Germinal center (tissue), 1 donor: ENCODE measurements at regions not wholly inside any gene's neighbourhood (a gene's known extent, or its start where the extent isn't known, plus 50 kb on each side); places are given as distances from the start of the nearest gene placed in this dataset.

Experiments used
- DNase-seq: peaks from one replicate; pipeline ENCODE4 v3.0.0; 2012; ENCODE audit warnings: mixed read lengths, low spot score

DNA sequence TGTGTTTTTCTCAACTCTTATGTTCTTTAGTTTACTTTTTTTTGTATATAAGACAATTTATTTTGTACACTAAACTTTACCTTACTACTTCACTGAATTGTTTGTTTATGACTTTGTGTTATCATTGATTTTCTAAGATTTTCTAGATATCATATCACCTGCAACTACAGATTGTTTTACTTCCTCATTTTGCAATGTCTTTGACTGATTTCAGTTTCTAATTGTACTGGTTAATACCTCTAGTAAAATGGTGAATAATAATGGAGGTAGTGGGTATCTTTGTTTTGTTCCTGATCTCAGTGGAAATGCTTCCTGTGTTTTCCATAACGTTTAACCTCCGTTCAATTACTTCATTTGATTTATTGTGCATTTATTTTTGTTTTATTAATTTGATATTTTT, 490.2 kb downstream of the TLL1 start:
- no peak for DNase-seq

DNA sequence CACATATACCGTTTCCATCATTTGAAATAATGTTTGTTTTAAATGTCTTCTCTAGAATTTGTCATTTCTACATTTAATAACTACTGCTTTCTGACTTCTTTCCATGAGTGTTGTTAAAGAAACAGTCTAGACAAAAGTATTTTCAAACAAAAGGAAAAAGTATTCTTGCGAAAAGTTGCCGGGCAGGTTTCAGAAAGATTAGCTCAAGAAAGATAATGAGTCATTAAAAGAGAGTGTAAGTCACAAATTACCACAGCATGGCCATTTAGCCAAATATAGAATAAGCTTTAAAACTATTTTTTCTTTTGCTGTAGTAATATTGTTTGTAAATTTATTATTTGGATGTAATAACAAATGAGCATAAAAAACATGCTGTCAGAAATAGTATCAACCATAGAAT, 493.0 kb downstream of the TLL1 start:
- DNase-seq = no peak

DNA sequence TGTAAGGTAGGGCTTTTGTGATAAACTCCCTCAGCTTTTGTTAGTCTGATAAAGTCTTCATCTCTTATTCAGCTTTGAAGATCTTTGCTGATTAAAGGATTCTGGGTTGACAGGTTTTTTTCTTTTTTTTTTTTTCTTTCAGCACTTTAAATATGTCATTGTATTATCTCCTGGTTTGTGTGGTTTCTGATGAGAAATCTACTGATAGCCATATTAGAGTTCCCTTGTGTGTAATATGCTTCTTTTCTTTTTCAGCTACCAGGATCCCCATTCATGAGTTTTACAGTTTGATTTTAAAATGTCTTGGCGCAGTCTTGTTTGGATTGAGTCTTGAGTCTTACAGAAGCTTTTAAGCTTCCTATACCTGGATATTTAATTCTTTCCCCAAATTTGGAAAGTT, 504.5 kb downstream of the TLL1 start:
- DNase-seq = no peak

DNA sequence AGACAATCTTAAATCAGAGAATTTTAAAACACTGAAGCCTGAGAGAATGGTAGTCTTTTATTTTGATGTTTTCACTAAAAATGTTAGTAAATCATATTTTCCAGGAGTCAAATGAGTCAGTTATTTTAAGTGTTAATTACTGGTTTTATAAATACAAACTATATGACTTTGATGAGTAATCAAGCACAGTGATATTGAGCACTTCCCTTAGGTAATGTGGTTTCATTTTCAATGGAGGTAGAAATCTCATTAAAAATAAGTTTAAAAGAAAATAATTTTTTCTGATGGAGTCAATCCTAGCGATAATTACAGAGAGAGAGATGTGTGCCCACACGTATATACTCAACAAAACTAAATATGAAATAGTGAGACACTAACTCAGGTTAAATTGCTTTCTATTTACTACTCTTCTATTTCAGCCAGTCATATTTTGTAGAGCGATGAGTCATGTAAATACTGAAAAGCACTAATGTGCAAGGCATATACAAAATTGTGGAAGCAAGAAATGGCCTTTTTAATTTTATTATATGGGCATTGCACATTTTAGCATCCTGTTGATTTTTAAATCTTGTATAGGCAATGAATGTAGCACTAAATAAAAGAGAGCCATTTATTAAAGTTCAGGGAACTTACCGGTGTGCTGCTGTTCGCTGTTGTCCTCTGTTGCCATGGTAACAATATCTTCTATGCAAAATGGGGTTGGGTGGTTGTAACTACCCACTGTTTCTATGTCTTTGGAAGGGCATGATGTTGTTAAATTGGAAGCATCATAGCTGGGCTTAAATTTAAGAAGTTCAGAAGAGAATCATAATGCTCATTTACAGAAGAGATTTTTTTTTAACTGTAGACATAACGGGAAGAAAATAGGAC, 513.7 kb downstream of the TLL1 start:
- DNase-seq = no peak

DNA sequence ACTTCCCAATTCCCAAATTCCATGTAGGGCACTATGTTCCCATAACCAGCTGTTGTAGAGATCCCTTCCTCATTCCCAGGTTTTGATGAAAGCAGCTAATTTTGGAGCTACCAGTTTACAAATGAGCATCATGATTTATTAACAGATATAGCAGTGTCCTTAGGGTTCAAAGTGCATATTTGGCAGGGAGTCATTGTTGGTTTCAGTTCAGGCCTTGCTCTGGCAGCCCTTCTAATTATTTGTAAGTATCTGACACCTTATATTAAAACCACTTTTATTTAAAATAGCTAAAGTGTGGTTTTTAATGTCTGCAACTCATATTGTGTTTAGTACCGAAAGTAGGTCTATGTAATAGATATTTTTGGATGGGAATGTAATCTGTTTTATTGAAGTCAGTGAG, 518.5 kb downstream of the TLL1 start:
- no peak for DNase-seq

DNA sequence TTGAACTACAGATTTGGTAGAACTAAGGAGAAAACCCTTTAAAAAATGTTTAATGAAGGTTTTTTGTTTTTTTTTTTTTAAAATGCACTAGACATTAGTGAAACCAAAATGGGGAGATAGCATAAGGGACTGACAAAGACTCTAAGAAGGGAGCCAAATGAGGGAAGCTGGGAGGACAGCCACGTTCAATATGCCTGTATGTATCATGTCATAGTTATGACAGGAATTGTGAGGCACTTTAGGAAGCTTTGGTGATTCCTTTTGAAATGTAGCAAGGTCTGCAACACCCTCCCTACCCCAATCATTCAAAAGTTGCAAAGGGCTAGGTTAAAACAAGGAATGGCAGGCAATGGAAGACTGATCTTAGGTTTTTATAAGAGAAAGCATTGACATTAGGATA, 526.0 kb downstream of the TLL1 start:
- no peak for DNase-seq

DNA sequence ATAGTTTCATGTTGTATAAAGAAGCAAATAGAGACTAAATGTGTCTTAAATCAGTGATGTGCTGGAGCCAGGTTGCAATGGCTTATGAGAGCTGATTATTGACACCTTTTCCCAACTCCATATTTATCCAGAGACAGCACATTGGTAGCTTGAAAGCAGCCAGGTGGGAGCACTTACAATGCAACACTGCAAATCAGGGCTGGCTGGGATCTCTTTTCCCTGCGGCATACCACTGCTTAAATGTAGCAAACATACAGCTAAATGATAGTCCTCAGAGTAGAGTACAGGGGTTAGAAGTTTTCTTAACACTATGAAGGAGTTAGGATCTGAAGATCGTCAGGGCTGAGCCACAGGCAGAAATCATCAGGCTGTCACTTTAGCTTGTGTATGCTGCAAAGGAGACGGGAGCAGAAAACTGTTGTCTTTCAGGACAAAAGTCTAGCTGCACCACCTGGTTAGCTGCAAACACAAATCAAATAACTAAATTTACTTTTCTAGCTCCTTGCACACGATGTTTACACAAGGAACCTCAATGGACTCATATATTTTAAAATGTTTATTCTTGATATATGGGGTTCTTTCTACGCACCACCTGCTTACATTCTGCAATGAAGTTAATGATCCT, 527.3 kb downstream of the TLL1 start:
- DNase-seq = no peak

DNA sequence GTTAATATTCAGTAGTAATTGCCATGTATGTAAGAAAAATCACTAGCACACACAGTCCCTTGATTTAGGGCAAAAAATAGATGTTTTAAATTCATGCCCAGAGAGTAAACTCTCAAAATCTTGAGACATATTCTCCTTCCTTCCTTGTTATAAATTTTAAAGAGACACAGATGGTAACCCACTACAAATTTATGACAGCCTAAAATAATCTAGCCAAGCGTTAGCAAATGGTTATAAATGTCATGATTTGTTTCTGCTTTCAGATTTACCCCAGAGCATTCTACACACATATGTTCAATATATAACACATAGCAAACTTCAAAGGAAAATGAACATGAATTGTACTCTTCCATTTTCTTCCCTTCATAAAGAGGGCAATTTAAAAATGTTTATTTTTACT, 540.3 kb downstream of the TLL1 start:
- no peak for DNase-seq

DNA sequence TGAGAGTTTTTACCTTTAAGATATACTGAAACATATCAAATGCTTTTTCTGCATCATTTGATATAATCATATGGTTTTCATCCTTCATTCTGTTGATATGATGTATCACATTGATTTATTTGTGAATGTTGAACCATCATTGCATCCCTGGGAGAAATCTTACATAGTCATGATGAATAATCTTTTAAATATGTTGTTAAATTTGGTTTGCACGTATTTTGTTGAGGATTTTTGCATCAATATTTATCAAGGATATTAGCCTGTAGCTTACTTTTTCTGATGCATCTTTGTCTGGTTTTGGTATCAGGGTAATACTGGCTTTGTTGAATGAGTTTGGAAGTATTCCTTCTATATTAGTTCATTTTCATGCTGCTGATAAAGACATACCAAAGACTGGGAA, 541.4 kb downstream of the TLL1 start:
- DNase-seq = no peak

DNA sequence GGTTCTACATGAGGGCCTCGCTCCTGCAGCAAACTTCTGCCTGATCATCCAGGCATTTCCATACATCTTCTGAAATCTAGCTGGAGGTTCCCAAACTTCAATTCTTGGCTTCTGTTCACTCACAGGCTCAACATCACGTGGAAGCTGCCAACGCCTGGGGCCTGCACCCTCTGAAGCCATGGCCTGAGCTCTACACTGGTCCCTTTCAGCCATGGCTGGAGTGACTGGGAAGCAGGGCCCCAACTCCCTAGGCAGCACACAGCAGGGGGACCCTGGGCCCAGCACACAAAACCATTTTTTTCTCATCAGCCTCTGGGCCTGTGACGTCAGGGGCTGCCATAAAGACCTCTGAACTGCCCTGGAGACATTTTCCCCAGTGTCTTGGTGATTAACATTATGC, 542.7 kb downstream of the TLL1 start:
- DNase-seq = no peak

DNA sequence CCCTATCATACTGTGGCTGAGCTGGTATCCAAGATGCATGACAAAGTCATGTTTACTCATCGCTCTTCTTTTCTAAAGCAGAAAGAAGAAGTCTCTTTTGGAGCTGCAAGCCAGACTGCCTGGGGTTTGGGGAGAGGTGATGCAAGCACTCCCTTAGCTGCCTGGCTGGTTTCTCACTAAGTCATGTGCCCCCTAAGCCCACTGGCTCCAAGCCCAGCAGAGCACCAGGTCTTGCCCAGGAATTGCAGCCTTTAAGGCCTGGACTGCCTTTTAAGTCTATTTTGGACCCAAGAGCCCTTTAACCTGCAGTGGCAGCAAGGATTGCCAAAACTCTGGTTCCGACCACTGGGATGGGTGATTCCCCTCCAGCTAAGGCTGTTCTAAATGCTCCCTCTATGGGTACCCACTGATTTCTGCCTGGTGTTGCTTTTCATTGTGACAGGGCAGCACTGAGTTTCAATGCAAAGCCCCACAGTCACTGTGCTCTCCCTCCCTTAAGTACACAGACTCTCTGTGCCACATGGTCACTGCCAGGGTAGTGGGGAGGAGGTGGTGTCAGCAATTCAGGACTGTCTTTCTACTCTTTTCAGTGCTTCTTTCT, 548.6 kb downstream of the TLL1 start:
- DNase-seq = no peak

DNA sequence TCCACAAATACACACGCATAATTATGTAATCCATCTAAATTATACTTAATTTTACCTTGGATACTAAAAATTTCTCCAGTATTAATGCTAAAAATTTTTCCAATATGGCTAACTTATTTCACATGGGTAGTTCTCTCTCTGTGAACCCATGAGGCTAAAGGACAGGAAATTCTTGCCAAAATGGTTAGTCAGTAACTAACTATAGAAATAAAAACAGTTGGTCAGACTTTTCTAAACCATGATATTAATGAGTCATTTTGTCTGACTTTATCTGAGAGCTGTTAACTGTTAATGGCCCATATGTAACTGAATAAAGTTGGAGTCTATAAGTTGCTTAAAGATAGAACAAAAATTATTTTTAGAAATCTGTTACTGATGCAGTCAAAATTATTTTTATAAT, 549.4 kb downstream of the TLL1 start:
- DNase-seq = no peak

DNA sequence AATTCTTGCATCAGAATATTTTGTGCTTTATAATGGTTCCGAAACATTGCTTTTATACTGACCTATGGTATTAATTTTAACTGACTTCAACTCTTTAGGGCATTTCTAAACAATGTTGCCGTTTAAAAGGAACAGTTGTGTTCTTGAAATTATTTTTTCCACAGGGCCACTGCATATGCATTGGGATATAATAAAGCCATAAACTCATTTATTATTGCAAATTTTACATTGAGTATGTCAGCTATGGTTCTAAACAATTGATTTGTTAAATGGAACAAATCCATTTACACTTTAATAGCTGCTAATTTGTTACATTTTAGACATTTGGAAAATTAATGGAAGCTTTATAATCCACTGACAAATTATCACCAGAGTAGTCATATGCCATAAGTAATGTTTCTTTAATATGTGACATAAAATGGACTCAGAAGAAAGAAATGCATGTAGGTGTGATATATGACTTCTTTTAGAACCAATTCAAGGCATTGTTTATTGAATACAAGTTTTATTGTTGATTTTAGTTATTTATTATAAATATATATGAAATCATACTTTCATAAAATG, 553.3 kb downstream of the TLL1 start:
- no peak for DNase-seq

DNA sequence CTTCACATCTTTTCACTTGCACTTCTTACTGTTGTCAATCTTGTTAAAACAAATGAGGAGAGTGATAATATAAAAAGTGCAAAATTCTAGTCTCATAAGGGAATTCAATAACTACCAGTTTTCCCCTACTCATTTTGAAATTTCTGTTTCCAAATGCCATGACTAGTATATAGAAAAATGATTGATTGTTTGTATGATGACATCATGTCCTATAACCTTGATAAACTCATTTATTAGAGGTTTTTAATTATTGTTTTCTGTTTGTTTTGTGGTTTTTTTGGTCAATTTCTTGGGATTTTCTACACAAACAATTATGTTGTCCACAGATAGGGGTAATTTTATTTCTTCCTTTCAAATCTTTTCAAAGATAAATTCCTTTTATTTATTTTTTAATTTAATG, 559.1 kb downstream of the TLL1 start:
- DNase-seq = no peak

DNA sequence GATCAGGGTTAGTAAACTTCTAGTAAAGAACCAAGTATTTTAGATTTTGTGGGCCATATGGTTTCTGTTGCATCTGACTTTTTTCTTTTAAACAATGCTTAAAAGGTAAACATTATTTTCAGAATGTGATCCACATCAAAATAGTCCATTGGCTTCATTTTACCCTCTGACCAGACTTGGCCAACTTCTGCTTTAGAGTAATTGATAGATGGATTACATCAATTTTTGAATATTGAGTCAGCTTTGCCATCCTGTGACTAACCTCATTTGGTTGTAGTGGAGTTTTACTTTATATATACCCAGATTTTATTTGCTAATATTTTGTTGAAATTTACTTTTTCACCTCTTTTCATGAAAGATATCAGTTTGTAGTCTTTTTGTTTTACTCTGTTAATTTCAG, 559.8 kb downstream of the TLL1 start:
- DNase-seq = no peak

DNA sequence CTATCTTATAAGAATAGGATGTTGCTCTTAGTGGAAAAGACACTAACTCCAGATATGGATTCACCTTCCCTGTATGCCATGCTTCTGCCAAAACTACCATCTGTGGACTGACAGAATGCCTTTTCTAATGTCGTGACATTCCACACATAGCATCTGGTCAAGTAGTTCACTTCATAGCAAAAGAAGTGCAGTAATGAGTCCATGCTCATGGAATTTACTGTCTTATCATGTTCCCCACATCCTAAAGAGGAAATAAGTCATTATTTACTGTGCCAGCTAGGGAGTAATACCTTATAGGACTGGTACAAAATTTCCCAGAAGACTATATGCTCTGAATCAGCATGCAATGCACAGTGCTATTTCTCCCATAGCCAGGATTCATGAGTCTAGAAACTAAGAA, 562.4 kb downstream of the TLL1 start:
- DNase-seq = no peak

DNA sequence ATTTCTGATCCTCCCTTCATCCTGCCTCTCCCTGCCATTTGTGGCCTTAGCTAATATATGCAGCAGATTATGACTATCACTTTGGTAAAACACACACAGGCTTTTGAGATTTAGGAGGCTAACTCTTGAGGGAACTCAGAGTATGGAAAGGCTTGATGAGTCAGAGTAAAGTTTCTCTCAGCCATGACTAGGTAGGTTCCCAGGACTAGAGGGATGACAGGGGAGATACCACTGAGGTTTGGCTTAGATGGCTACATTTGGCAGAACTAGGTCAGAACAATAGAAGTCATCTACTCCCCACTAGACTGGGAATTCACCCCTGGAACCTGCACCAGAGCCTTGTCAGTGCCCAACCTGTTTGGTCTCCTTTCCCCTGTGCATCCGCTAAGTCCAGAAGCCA, 585.7 kb downstream of the TLL1 start:
- no peak for DNase-seq

DNA sequence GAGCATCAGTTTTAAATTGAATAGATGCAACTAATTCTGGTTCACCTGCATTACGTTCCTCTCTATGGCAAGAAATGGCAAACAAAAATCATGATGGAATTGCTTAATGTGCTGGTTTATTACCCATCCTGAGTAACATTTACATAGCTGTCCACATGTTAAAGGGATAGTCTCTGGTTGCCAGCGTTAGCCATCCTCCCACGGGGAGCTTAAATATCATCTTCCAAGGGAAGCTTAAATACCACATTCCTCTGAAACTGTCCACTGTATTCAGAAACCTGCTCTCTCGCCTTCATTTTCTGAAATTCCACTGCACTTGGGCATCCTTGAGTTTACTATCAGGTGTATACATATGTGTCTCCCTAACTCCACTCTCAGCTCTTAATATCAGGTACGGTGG, 586.6 kb downstream of the TLL1 start:
- DNase-seq = no peak

DNA sequence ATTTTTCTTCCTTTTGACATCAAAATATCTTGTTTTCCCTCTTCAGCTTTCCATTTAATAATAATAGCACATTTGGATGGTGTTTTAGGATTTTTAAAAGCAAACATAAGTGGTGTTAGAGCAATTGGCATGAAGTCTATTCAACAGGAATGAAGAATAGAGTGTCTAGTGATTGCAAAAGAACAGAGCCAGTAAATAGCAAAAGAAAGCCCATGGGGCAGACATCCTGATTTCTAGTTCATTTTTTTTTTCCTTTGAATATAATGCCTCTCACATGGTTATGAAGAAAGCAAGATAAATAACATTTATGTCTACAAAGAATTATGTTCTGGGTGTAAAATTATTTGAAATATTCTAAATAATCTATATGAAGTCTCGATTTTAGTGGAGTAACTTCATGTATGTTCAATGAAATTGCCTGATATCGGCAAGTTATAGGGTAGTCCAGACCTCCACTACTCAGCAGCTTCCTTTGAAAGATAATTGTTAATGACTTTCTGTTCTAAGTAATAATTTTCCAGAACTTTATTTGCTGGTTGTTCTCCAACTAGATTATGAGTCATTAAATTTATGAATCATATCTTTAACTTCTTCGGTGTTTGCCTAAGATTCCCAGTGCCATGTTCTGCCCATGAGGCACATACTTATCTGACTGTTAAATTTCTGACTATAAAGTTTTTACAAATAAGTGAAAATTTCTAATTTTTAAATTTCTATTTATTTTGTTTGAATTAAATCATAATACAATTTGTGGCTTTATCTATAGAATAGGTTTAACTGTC, 587.9 kb downstream of the TLL1 start:
- no peak for DNase-seq

DNA sequence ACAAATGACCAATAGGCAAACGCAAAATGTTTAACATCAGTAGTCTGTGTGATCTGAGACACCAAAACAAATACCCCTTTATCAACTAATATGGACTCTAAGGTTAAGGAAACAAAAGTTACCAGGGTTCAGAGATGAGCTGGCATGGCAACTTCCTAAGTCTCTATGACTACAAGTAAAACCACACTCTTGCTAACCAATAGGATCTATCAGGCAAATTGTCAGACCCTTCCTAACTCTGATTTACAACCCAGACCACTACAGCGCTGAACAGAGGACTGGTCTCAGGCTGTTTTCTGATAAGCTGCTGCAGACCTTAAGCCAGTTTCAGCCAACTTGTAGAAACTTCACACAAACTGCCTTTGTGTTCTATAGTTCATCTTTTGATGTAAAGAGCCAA, 608.0 kb downstream of the TLL1 start:
- DNase-seq = no peak

DNA sequence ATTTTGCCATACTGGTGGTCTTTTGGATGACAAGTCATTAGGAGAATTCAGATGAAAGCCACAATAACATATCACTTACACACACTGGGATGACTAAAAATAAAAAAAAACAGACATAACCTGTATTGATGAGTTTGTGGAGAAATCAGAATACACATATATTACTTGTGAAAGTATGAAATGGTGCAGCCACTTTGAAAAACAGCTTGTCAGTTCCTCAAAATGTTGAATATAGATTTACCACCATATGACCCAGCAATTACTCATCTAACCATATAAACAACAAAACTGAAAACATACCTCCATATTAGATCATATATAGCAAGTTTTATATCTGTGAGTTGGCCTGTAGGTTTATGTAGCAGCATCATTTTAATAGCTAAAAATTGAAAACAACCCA, 608.7 kb downstream of the TLL1 start:
- DNase-seq = no peak

DNA sequence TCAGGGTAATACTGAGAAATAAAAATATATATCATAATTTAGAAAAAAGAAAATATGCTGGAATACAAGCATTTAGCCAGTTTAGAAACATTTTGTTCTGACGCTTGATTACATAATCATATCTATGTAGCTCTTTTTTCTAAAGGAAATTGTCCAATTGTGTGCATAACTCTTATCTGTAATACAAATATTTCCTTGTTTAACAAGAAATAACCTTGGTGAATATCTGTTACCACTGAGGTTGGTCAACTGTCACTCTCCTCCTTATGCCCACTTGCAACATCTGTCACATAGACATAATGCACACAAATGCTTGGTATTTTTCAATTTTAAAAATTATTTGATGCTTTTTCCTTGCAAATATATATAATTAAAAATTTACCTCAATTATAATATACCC, 609.7 kb downstream of the TLL1 start:
- DNase-seq = no peak
